SK-N-SH (cell line): ENCODE measurements at regions not wholly inside any gene's neighbourhood (a gene's known extent, or its start where the extent isn't known, plus 50 kb on each side); places are given as distances from the start of the nearest gene placed in this dataset.
A peak's percentile ranks its signal among the peaks of the same experiment; 100 is the strongest.

Experiments used
- CTCF ChIA-PET: fragments of 300-600, 350-600 bp; formaldehyde crosslinking; extraction: SDS; loops from one replicate; lab custom pipeline; 2021; lab: Yijun Ruan, JAX
- POLR2A ChIA-PET: fragments of 350-600 bp; sonication (Branson Sonifier 250); formaldehyde crosslinking; extraction: SDS; loops from one replicate; lab custom pipeline; 2020; ENCODE audit warnings: antibody characterized with exemption, inconsistent platforms; lab: Yijun Ruan, JAX
- DNase-seq: peaks from one replicate; pipeline ENCODE4 v3.0.0; 2012
- H2AFZ ChIP-seq: fragments of 200-600 bp; sonication (generic); 2 replicates; pipeline ENCODE4 v1.8.1; 2016; ENCODE audit warnings: antibody characterized with exemption, mild to moderate bottlenecking, low read depth
- H3F3A ChIP-seq: fragments of 200-600 bp; sonication (generic); replicated peaks from 2 replicates; pipeline ENCODE3; 2016; ENCODE audit warnings: antibody characterized with exemption, mild to moderate bottlenecking; ENCODE audit not compliant: insufficient read depth
- H3K27ac ChIP-seq, 2 experiments: fragments of 200-500 bp in 1 of 2; fragments of 200-600 bp in 1 of 2; sonication (Bioruptor generic) in 1 of 2; sonication (generic), shearing (Covaris generic) in 1 of 2; 2 replicates each; pipeline versions ENCODE4 v1.5.1 to v1.6.1; 2014 to 2016; ENCODE audit warnings: low read depth in 2 of 2, inconsistent platforms in 1 of 2, low read length in 1 of 2, mild to moderate bottlenecking in 1 of 2, mixed read lengths in 1 of 2
- H3K27me3 ChIP-seq: fragments of 200-600 bp; sonication (generic), shearing (Covaris generic); 2 replicates; pipeline ENCODE4 v1.6.1; 2016; ENCODE audit warnings: mixed run types; ENCODE audit not compliant: insufficient read depth
- H3K36me3 ChIP-seq, 2 experiments: fragments of 200-500 bp in 1 of 2; fragments of 200-600 bp in 1 of 2; sonication (Bioruptor generic) in 1 of 2; sonication (generic) in 1 of 2; replicated peaks in 1 of 2; 2 replicates each; pipeline versions ENCODE3 to v1.5.1; 2014 to 2016; ENCODE audit warnings: low read length in 1 of 2, mild to moderate bottlenecking in 1 of 2; ENCODE audit not compliant: insufficient read depth in 2 of 2, control insufficient read depth in 1 of 2
- H3K4me1 ChIP-seq, 2 experiments: fragments of 200-500 bp in 1 of 2; fragments of 200-600 bp in 1 of 2; sonication (Bioruptor generic) in 1 of 2; sonication (generic), shearing (Covaris generic) in 1 of 2; 2 replicates each; pipeline versions ENCODE4 v1.5.1 to v1.6.1; 2014 to 2016; ENCODE audit warnings: low read depth in 1 of 2, low read length in 1 of 2, mixed run types in 1 of 2; ENCODE audit not compliant: insufficient read depth in 2 of 2, control insufficient read depth in 1 of 2
- H3K4me2 ChIP-seq: fragments of 200-600 bp; sonication (generic), shearing (Covaris generic); 2 replicates; pipeline ENCODE4 v1.6.1; 2017; ENCODE audit warnings: mixed run types
- H3K4me3 ChIP-seq, 2 experiments: fragments of 200-500 bp in 1 of 2; fragments of 200-600 bp in 1 of 2; sonication (Bioruptor generic) in 1 of 2; sonication (generic), shearing (Covaris generic) in 1 of 2; 2 replicates each; pipeline versions ENCODE4 v1.5.1 to v1.8.1; 2014 to 2016; ENCODE audit warnings: low read depth in 2 of 2, inconsistent platforms in 1 of 2, low read length in 1 of 2, mild to moderate bottlenecking in 1 of 2, mixed read lengths in 1 of 2, moderate library complexity in 1 of 2
- H3K79me2 ChIP-seq: fragments of 200-600 bp; sonication (generic); 2 replicates; pipeline ENCODE4 v1.8.1; 2017; ENCODE audit warnings: mild to moderate bottlenecking; ENCODE audit not compliant: insufficient read depth
- H3K9ac ChIP-seq: fragments of 200-600 bp; sonication (generic); 2 replicates; pipeline ENCODE4 v1.6.1; 2017; ENCODE audit warnings: mixed run types
- H3K9me2 ChIP-seq: fragments of 200-600 bp; sonication (generic); 2 replicates; pipeline ENCODE4 v1.6.1; 2017; ENCODE audit warnings: mixed run types
- H3K9me3 ChIP-seq: fragments of 200-600 bp; sonication (generic); 2 replicates; pipeline ENCODE4 v1.6.1; 2017; ENCODE audit warnings: mixed run types, mild to moderate bottlenecking, moderate library complexity
- H4K20me1 ChIP-seq: fragments of 200-600 bp; sonication (generic); 2 replicates; pipeline ENCODE4 v1.6.1; 2017; ENCODE audit warnings: mild to moderate bottlenecking, mixed run types; ENCODE audit not compliant: insufficient read depth
- CHD2 ChIP-seq: fragments of 150-350 bp; IDR thresholded peaks from 2 replicates; pipeline ENCODE4 v1.6.1; 2018; ENCODE audit warnings: low read length; ENCODE audit not compliant: partially characterized antibody
- CTCF ChIP-seq: fragments of 200-600 bp; sonication (generic); IDR thresholded peaks from 2 replicates; pipeline ENCODE4 v1.6.1; 2017; ENCODE audit warnings: antibody characterized with exemption, mild to moderate bottlenecking, moderate library complexity
- EP300 ChIP-seq, 2 experiments: IDR thresholded peaks; 2 replicates each; pipeline versions ENCODE4 v1.4.0 to v1.6.1; 2012; ENCODE audit warnings: borderline replicate concordance in 1 of 2, low read depth in 1 of 2, low read length in 1 of 2
- EZH2phosphoT487 ChIP-seq: fragments of 200-600 bp; sonication (generic); IDR thresholded peaks from 2 replicates; pipeline ENCODE4 v1.6.1; 2017; ENCODE audit warnings: low read depth, mixed run types, mild to moderate bottlenecking, antibody characterized with exemption, moderate library complexity, borderline replicate concordance
- FOSL2 ChIP-seq: IDR thresholded peaks from 2 replicates; pipeline ENCODE4 v1.4.0; 2012; ENCODE audit warnings: low read depth, mild to moderate bottlenecking, moderate library complexity, borderline replicate concordance
- FOXM1 ChIP-seq: IDR thresholded peaks from 2 replicates; pipeline ENCODE4 v1.4.0; 2012; ENCODE audit warnings: low read depth, mild to moderate bottlenecking
- GABPA ChIP-seq: IDR thresholded peaks from 2 replicates; pipeline ENCODE4 v1.4.0; 2012; ENCODE audit warnings: low read depth, mild to moderate bottlenecking
- GATA2 ChIP-seq: sonication (generic); formaldehyde crosslinking; IDR thresholded peaks from 2 replicates; pipeline ENCODE4 v1.5.0; 2020; ENCODE audit warnings: mild to moderate bottlenecking, missing genetic modification reagents
- IRF3 ChIP-seq: fragments of 150-350 bp; IDR thresholded peaks from 2 replicates; pipeline ENCODE4 v1.6.1; 2016; ENCODE audit warnings: mild to moderate bottlenecking, low read depth, low read length
- MEF2A ChIP-seq: IDR thresholded peaks from 2 replicates; pipeline ENCODE4 v1.4.0; 2012; ENCODE audit warnings: low read depth, borderline replicate concordance
- MXI1 ChIP-seq: IDR thresholded peaks from 2 replicates; pipeline ENCODE4 v1.6.1; 2012; ENCODE audit warnings: mild to moderate bottlenecking, low read depth, low read length, improper control_type of control experiment
- POLR2AphosphoS5 ChIP-seq: IDR thresholded peaks from 2 replicates; pipeline ENCODE4 v1.6.1; 2012; ENCODE audit warnings: low read depth, low read length
- RAD21 ChIP-seq: IDR thresholded peaks from 2 replicates; pipeline ENCODE4 v1.6.1; 2012; ENCODE audit warnings: mild to moderate bottlenecking, low read length
- RCOR1 ChIP-seq: fragments of 150-350 bp; IDR thresholded peaks from 2 replicates; pipeline ENCODE4 v1.6.1; 2017; ENCODE audit warnings: antibody characterized with exemption, low read length
- REST ChIP-seq: IDR thresholded peaks from 2 replicates; pipeline ENCODE4 v1.6.1; 2012; ENCODE audit warnings: mild to moderate bottlenecking, low read depth, low read length, moderate library complexity
- TCF12 ChIP-seq: IDR thresholded peaks from 2 replicates; pipeline ENCODE4 v1.4.0; 2012
- TEAD4 ChIP-seq: IDR thresholded peaks from 2 replicates; pipeline ENCODE4 v1.4.0; 2012; ENCODE audit warnings: mild to moderate bottlenecking, borderline replicate concordance; ENCODE audit not compliant: insufficient read depth
- USF1 ChIP-seq: IDR thresholded peaks from 2 replicates; pipeline ENCODE4 v1.4.0; 2012; ENCODE audit warnings: low read depth, borderline replicate concordance
- YY1 ChIP-seq: IDR thresholded peaks from 2 replicates; pipeline ENCODE4 v1.4.0; 2012; ENCODE audit warnings: low read depth, mild to moderate bottlenecking
- ZBTB33 ChIP-seq: IDR thresholded peaks from 2 replicates; pipeline ENCODE4 v1.4.0; 2012; ENCODE audit warnings: low read depth, borderline replicate concordance
- WGBS: methylation state at CpG from one replicate; pipeline ENCODE4 v1.1.6; 2017; ENCODE audit warnings: low lambda C conversion rate; 5-methylcytosine and 5-hydroxymethylcytosine counted together

- TF ChIP-seq GATA2 (CRISPR knock-in tag) = no peak
- no peak for TF ChIP-seq GABPA
- no peak for TF ChIP-seq FOSL2
Measured at GRCh38 chr1:60581455-60582220, 500.7 kb upstream of the NFIA start (continued).

- H3K4me3 ChIP-seq = no peak overlapping the region
- H4K20me1 ChIP-seq = no peaks in the 10 kb centered on the region
- no peak overlapping the region for H3K4me2 ChIP-seq
- no peak overlapping the region for H3K9ac ChIP-seq
- DNase-seq = no peak
- peak overlapping the region in 1 of 2 experiments; percentile 87; a peak in 2 of 4 replicates for H3K27ac ChIP-seq
- ChIA-PET CTCF (interaction anchor here (0.6 to 0.9 kb wide), 2 partner anchors 153 to 271 kb away, joined by 3 read pairs; no protein-coding TSS in a partner anchor), POLR2A (no interaction called here)
- no peaks in the 10 kb centered on the region for H3K79me2 ChIP-seq
- no peaks in the 10 kb centered on the region for H3K27me3 ChIP-seq
- 33% methylated on average over 2 of the region's 2 CpGs for WGBS
- no peaks in the 10 kb centered on the region for H3K9me3 ChIP-seq
- H2AFZ ChIP-seq = no peak overlapping the region
- no peaks in the 10 kb centered on the region for H3K36me3 ChIP-seq
- no peaks in the 10 kb centered on the region for H3K9me2 ChIP-seq
- H3F3A ChIP-seq = no peaks in the 10 kb centered on the region
- peaks cover 5 to 8% of the 10 kb centered on the region in 2 experiments; a peak in 3 of 4 replicates for H3K4me1 ChIP-seq
- no peak for TF ChIP-seq GABPA
- no peak for TF ChIP-seq CTCF
- 0 out of 2 replicates have a peak, but pooled peaks have one; percentile 12 for TF ChIP-seq RCOR1
- no peak for TF ChIP-seq ZBTB33
- TF ChIP-seq USF1 = no peak
- peak in 1 of 2 experiments; percentile 36; a peak in 1 of 4 replicates for TF ChIP-seq EP300 (IDR thresholded peaks at IDR 0.05; ENCODE audit: borderline replicate concordance in 1 of 2, low read depth in 1 of 2, low read length in 1 of 2)
- no peak for TF ChIP-seq CHD2
- no peak for TF ChIP-seq REST
- no peak for TF ChIP-seq FOXM1
- no peak for TF ChIP-seq MEF2A
- no peak for TF ChIP-seq POLR2AphosphoS5
- peak; percentile 5; the same call in 1 of the 2 replicates for TF ChIP-seq RAD21
- no peak for TF ChIP-seq IRF3
- TF ChIP-seq MXI1 = no peak
- TF ChIP-seq TEAD4 = no peak
- TF ChIP-seq TCF12 = no peak
- TF ChIP-seq YY1 = no peak
- no peak for TF ChIP-seq EZH2phosphoT487
Measured at GRCh38 chr1:60577029-60577428, 503.5 kb upstream of the C1orf87 start.
